H1 (cell line): ENCODE measurements at regions not wholly inside any gene's neighbourhood (a gene's known extent, or its start where the extent isn't known, plus 50 kb on each side); places are given as distances from the start of the nearest gene placed in this dataset.

Experiments used
- CTCF ChIA-PET: fragments of 300-600 bp; sonication (Branson Sonifier 250); formaldehyde crosslinking; loops from one replicate; lab custom pipeline; 2021; ENCODE audit not compliant: partially characterized antibody; lab: Charles Lee
- POLR2A ChIA-PET: fragments of 300-600 bp; sonication (Branson Sonifier 250); formaldehyde crosslinking; loops from one replicate; lab custom pipeline; 2021; ENCODE audit warnings: inconsistent platforms; ENCODE audit not compliant: partially characterized antibody; lab: Charles Lee
- DNase-seq, 2 experiments: peaks; one replicate each; pipeline versions ENCODE4 v3.0.0 to v3.0.0-alpha.2; 2010 to 2022; ENCODE audit warnings: low spot score in 2 of 2, low read depth in 1 of 2, mixed read lengths in 1 of 2
- FAIRE-seq: peaks from 2 replicates; lab custom pipeline; 2011; peaks lifted over from hg19 to GRCh38; lab: Jason Lieb, UNC
- H2AFZ ChIP-seq: 2 replicates; pipeline ENCODE4 v1.8.1; 2012; ENCODE audit warnings: low read length, inconsistent platforms
- H2AK5ac ChIP-seq: 2 replicates; pipeline ENCODE4 v1.6.1; 2013; ENCODE audit warnings: low read depth, low read length
- H2BK120ac ChIP-seq: replicated peaks from 2 replicates; pipeline ENCODE3; 2013; ENCODE audit warnings: low read depth, low read length, inconsistent platforms
- H2BK12ac ChIP-seq: 2 replicates; pipeline ENCODE4 v1.6.1; 2013; ENCODE audit warnings: low read depth, low read length
- H2BK15ac ChIP-seq: 2 replicates; pipeline ENCODE4 v1.6.1; 2013; ENCODE audit warnings: low read length
- H2BK20ac ChIP-seq: 2 replicates; pipeline ENCODE4 v1.6.1; 2013; ENCODE audit warnings: low read length
- H2BK5ac ChIP-seq: 2 replicates; pipeline ENCODE4 v1.6.1; 2013; ENCODE audit warnings: low read depth, low read length
- H3K14ac ChIP-seq: 2 replicates; pipeline ENCODE4 v1.6.1; 2013; ENCODE audit warnings: inconsistent platforms; ENCODE audit not compliant: insufficient read length
- H3K18ac ChIP-seq: 2 replicates; pipeline ENCODE4 v1.6.1; 2013; ENCODE audit warnings: low read length; ENCODE audit errors: extremely low read depth
- H3K23ac ChIP-seq: 2 replicates; pipeline ENCODE4 v1.6.1; 2013; ENCODE audit warnings: inconsistent platforms; ENCODE audit not compliant: insufficient read length
- H3K23me2 ChIP-seq: 2 replicates; pipeline ENCODE4 v1.6.1; 2013; ENCODE audit warnings: low read depth, low read length
- H3K27ac ChIP-seq: 2 replicates; pipeline ENCODE4 v1.6.1; 2011; ENCODE audit warnings: low read depth, low read length, inconsistent platforms
- H3K27me3 ChIP-seq, 4 experiments: replicated peaks in 1 of 4; 1 replicate in 1 of 4; 2 replicates in 3 of 4; pipeline versions ENCODE4 v1.6.1 to v1.8.1; 2011 to 2013; ENCODE audit warnings: low read length in 3 of 4, mild to moderate bottlenecking in 3 of 4, inconsistent platforms in 2 of 4, mixed read lengths in 2 of 4, moderate library complexity in 1 of 4; ENCODE audit not compliant: control insufficient read depth in 3 of 4, insufficient read depth in 3 of 4; ENCODE audit errors: extremely low read depth in 1 of 4
- H3K36me3 ChIP-seq, 4 experiments: 2 replicates each; pipeline versions ENCODE4 v1.6.1 to v1.8.1; 2011 to 2013; ENCODE audit warnings: mild to moderate bottlenecking in 4 of 4, low read length in 3 of 4, moderate library complexity in 2 of 4, control low read depth in 1 of 4, inconsistent platforms in 1 of 4; ENCODE audit not compliant: insufficient read depth in 4 of 4, control insufficient read depth in 2 of 4
- H3K4ac ChIP-seq: replicated peaks from 2 replicates; pipeline ENCODE3; 2013; ENCODE audit warnings: low read length, low read depth, mixed read lengths, inconsistent platforms; ENCODE audit not compliant: insufficient read length
- H3K4me1 ChIP-seq, 4 experiments: replicated peaks in 1 of 4; 1 replicate in 1 of 4; 2 replicates in 3 of 4; pipeline versions ENCODE4 v1.6.1 to v1.8.1; 2011 to 2013; ENCODE audit warnings: low read length in 3 of 4, inconsistent platforms in 2 of 4, mixed read lengths in 1 of 4; ENCODE audit not compliant: insufficient read depth in 4 of 4, control insufficient read depth in 3 of 4
- H3K4me2 ChIP-seq, 2 experiments: 2 replicates each; pipeline versions ENCODE4 v1.6.1 to v1.8.1; 2011 to 2013; ENCODE audit warnings: low read depth in 2 of 2, low read length in 2 of 2, control low read depth in 1 of 2, inconsistent platforms in 1 of 2, mild to moderate bottlenecking in 1 of 2; ENCODE audit not compliant: insufficient read depth in 1 of 2
- H3K4me3 ChIP-seq, 4 experiments: fragments of 200-600, 300-600 bp in 1 of 4; sonication (generic), shearing (Covaris generic), sonication (Bioruptor Twin) in 1 of 4; 2 replicates each; pipeline versions ENCODE4 v1.5.1 to v1.8.1; 2011 to 2016; ENCODE audit warnings: low read length in 4 of 4, low read depth in 3 of 4, control low read depth in 2 of 4, inconsistent platforms in 2 of 4, mild to moderate bottlenecking in 2 of 4, mixed read lengths in 1 of 4, moderate library complexity in 1 of 4; ENCODE audit not compliant: insufficient read depth in 2 of 4; ENCODE audit errors: extremely low read depth in 1 of 4
- H3K56ac ChIP-seq: replicated peaks from 2 replicates; pipeline ENCODE3; 2013; ENCODE audit warnings: low read depth, mild to moderate bottlenecking, mixed read lengths, low read length, inconsistent platforms; ENCODE audit not compliant: insufficient read length
- H3K79me1 ChIP-seq: 2 replicates; pipeline ENCODE4 v1.6.1; 2013; ENCODE audit warnings: low read depth, low read length, control low read depth
- H3K79me2 ChIP-seq, 2 experiments: 2 replicates each; pipeline versions ENCODE4 v1.6.1 to v1.8.1; 2012 to 2013; ENCODE audit warnings: low read length in 2 of 2, mild to moderate bottlenecking in 2 of 2, inconsistent platforms in 1 of 2; ENCODE audit not compliant: insufficient read depth in 2 of 2, control insufficient read depth in 1 of 2
- H3K9ac ChIP-seq, 4 experiments: replicated peaks in 1 of 4; 1 replicate in 1 of 4; 2 replicates in 3 of 4; pipeline versions ENCODE4 v1.6.1 to v1.8.1; 2011 to 2013; ENCODE audit warnings: low read depth in 3 of 4, low read length in 3 of 4, control low read depth in 2 of 4, mild to moderate bottlenecking in 2 of 4, moderate library complexity in 2 of 4, inconsistent platforms in 1 of 4; ENCODE audit errors: extremely low read depth in 1 of 4
- H3K9me3 ChIP-seq, 2 experiments: 2 replicates each; pipeline versions ENCODE4 v1.6.1 to v1.8.1; 2012 to 2013; ENCODE audit warnings: mild to moderate bottlenecking in 2 of 2, moderate library complexity in 2 of 2, control low read depth in 1 of 2, inconsistent platforms in 1 of 2, low read depth in 1 of 2, low read length in 1 of 2, mixed read lengths in 1 of 2; ENCODE audit not compliant: insufficient read depth in 2 of 2
- H4K20me1 ChIP-seq, 2 experiments: replicated peaks in 1 of 2; 2 replicates each; pipeline versions ENCODE3 to v1.8.1; 2011 to 2013; ENCODE audit warnings: inconsistent platforms in 2 of 2, low read length in 2 of 2, mild to moderate bottlenecking in 1 of 2; ENCODE audit not compliant: insufficient read depth in 2 of 2, control insufficient read depth in 1 of 2
- H4K5ac ChIP-seq: 2 replicates; pipeline ENCODE4 v1.6.1; 2013; ENCODE audit warnings: low read length, low read depth, mixed read lengths, inconsistent platforms; ENCODE audit not compliant: insufficient read length
- H4K8ac ChIP-seq: 2 replicates; pipeline ENCODE4 v1.8.0; 2013; ENCODE audit warnings: mild to moderate bottlenecking, moderate library complexity, low read length, inconsistent platforms; ENCODE audit not compliant: insufficient read depth; ENCODE audit errors: extremely low read depth
- H4K91ac ChIP-seq: replicated peaks from 2 replicates; pipeline ENCODE3; 2013; ENCODE audit warnings: low read length, mixed read lengths, inconsistent platforms; ENCODE audit not compliant: insufficient read length
- SP2 ChIP-seq: IDR thresholded peaks from 2 replicates; pipeline ENCODE4 v1.6.1; 2012; ENCODE audit warnings: mild to moderate bottlenecking, low read length, inconsistent platforms

- Histone ChIP-seq H2BK12ac (no peak overlapping the region), H3K56ac (no peak overlapping the region), H2AK5ac (no peak overlapping the region), H3K4me1 (no peaks in the 10 kb centered on the region; a peak in 1 of 7 replicates), H3K9me3 (no peaks in the 10 kb centered on the region), H3K9ac (no peak overlapping the region), H4K20me1 (peaks cover 0 to 5% of the 10 kb centered on the region in 2 experiments), H2BK15ac (no peak overlapping the region), H3K79me1 (no peaks in the 10 kb centered on the region), H3K4ac (no peak overlapping the region), H3K79me2 (no peaks in the 10 kb centered on the region), H2BK20ac (no peak overlapping the region), H3K23me2 (no peaks in the 10 kb centered on the region), H3K4me2 (no peak overlapping the region), H4K5ac (no peak overlapping the region), H2AFZ (no peak overlapping the region), H3K23ac (no peak overlapping the region), H4K91ac (no peak overlapping the region), H3K27ac (no peak overlapping the region), H3K36me3 (no peaks in the 10 kb centered on the region), H3K27me3 (peaks cover 5 to 43% (median 20%) of the 10 kb centered on the region in 4 experiments), H3K4me3 (no peak overlapping the region), H3K18ac (no peak overlapping the region), H2BK5ac (no peak overlapping the region), H4K8ac (no peak overlapping the region), H3K14ac (no peak overlapping the region), H2BK120ac (no peak overlapping the region)
- ChIA-PET POLR2A (no interaction called here), CTCF (interaction anchor here (0.6 kb wide), 1 partner anchor 213 kb away, joined by 3 read pairs; no protein-coding TSS in a partner anchor)
- TF ChIP-seq SP2 = no peak
- no peak for FAIRE-seq
- no peak for DNase-seq
Observed at GRCh38 chr7:91348711-91349110, 84.5 kb downstream of the FZD1 start.
